Transverse colon (tissue), 4 donors: ENCODE measurements at regions not wholly inside any gene's neighbourhood (a gene's known extent, or its start where the extent isn't known, plus 50 kb on each side); places are given as distances from the start of the nearest gene placed in this dataset.

ENCODE experiments used
- DNase-seq: peaks from one replicate; pipeline ENCODE4 v3.0.0-alpha.2; 2019
- H3K27ac ChIP-seq, 4 donors: fragments of 200-600 bp; sonication (generic); 2 replicates each; pipeline ENCODE4 v1.5.1; 2016 to 2018; ENCODE audit warnings: inconsistent platforms in 4 of 4
- H3K27me3 ChIP-seq: fragments of 200-600 bp; sonication (generic); 2 replicates; pipeline ENCODE4 v1.5.1; 2017; ENCODE audit warnings: inconsistent platforms
- H3K36me3 ChIP-seq, 4 donors: fragments of 200-600 bp; sonication (generic); 2 replicates each; pipeline ENCODE4 v1.5.1; 2017 to 2019; ENCODE audit warnings: inconsistent platforms in 4 of 4
- H3K4me1 ChIP-seq, 4 donors: fragments of 200-600 bp; sonication (generic); 2 replicates each; pipeline ENCODE4 v1.5.1; 2017 to 2020; ENCODE audit warnings: inconsistent platforms in 4 of 4
- H3K4me3 ChIP-seq, 4 donors: fragments of 200-600 bp; sonication (generic); 1 replicate in 1 of 4; 2 replicates in 3 of 4; pipeline versions ENCODE4 v1.5.1 to v1.6.1; 2017 to 2019; ENCODE audit warnings: inconsistent platforms in 4 of 4
- H3K9me3 ChIP-seq, 2 donors: fragments of 200-600 bp; sonication (generic); 2 replicates each; pipeline ENCODE4 v1.5.1; 2017 to 2019; ENCODE audit warnings: inconsistent platforms in 2 of 2
- CTCF ChIP-seq, 5 experiments: fragments of 200-600 bp in 3 of 5; fragments of 450-650 bp in 2 of 5; sonication (generic) in 3 of 5; IDR thresholded peaks; 1 replicate in 2 of 5; 2 replicates in 3 of 5; pipeline ENCODE4 v1.5.1; 2016 to 2017; ENCODE audit warnings: antibody characterized with exemption in 5 of 5, inconsistent platforms in 3 of 5, mild to moderate bottlenecking in 2 of 5, moderate library complexity in 1 of 5
- EP300 ChIP-seq: sonication (generic); formaldehyde crosslinking; IDR thresholded peaks from one replicate; pipeline ENCODE4 v1.6.1; 2017; ENCODE audit warnings: antibody characterized with exemption, low read depth
- POLR2A ChIP-seq: fragments of 450-650 bp; IDR thresholded peaks from one replicate; pipeline ENCODE4 v1.6.1; 2016; ENCODE audit warnings: antibody characterized with exemption, mild to moderate bottlenecking, moderate library complexity
- POLR2AphosphoS5 ChIP-seq, 3 donors: sonication (generic); formaldehyde crosslinking; IDR thresholded peaks; one replicate each; pipeline ENCODE4 v1.6.1; 2016; ENCODE audit warnings: antibody characterized with exemption in 3 of 3
- WGBS, 2 donors: methylation state at CpG; one replicate each; pipeline ENCODE4 v1.1.5; 2018; ENCODE audit warnings: low coverage in 1 of 2; 5-methylcytosine and 5-hydroxymethylcytosine counted together
- in situ Hi-C, 4 donors: fragments of 200-750 bp; cut with MboI; loops; one replicate each; pipeline versions ENCODE4 v1.15.0 to v1.15.1; 2017; ENCODE audit warnings: low sequenced_read_pairs in 3 of 4, low pct_ligation_motif_present in 1 of 4, low pct_unique_long_range_greater_than_20kb in 1 of 4
- intact Hi-C: fragments of 100-400 bp; cut with DNase I; formaldehyde crosslinking; loops from one replicate; pipeline ENCODE4 v1.15.1; 2023; ENCODE audit warnings: low total_unique reads

DNA sequence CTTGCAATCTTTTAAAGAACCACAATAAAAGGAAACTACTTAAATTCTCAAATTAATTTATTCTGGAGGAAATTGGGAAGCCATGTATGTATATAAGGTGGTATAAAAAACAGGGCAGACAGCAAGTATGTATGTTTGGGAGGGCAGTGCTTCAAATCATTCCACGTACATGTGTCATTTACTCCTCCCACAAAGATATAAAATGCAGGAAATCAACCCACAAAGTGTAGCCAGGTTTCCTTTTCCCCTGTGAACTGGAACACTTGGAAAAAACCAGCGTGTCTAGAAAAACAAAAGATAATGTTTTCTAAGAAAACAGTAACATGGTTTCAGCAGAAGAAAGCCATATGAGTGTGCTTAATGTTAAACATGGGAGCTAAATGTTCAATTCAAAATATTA lies 156.7 kb upstream of the FAM47A start:
- no peak overlapping the region for H3K4me3 ChIP-seq
- in situ Hi-C loops: loop anchor here in 3 of 4 donors (25.0 kb wide), 2 partner anchors 826 to 851 kb away; no protein-coding TSS in a partner anchor
- WGBS, 2 donors: 29 to 33% methylated on average over 1 to 2 of the region's 2 CpGs
- H3K9me3 ChIP-seq: no peaks in the 10 kb centered on the region
- intact Hi-C loops: no loop called here
- H3K36me3 ChIP-seq: no peaks in the 10 kb centered on the region
- no peak for TF ChIP-seq EP300
- TF ChIP-seq CTCF (IDR thresholded peaks at IDR 0.05): no peak
- TF ChIP-seq POLR2AphosphoS5 (IDR thresholded peaks at IDR 0.05): no peak
- no peak for TF ChIP-seq POLR2A
- H3K4me1 ChIP-seq: no peaks in the 10 kb centered on the region
- H3K27me3 ChIP-seq: no peaks in the 10 kb centered on the region
- no peak overlapping the region for H3K27ac ChIP-seq
- DNase-seq: no peak

GRCh38 chrX:34279866-34280560 lies 147.9 kb upstream of the FAM47A start:
- no peak overlapping the region for H3K4me3 ChIP-seq
- WGBS, 2 donors: 69% methylated on average over 5 of the region's 5 CpGs; no CpG with 5 or more reads in 1 of the 2 donors
- TF ChIP-seq EP300 (no peak), CTCF (IDR thresholded peaks at IDR 0.05) (no peak), POLR2AphosphoS5 (IDR thresholded peaks at IDR 0.05) (no peak), POLR2A (no peak)
- H3K4me1 ChIP-seq: no peaks in the 10 kb centered on the region
- intact Hi-C loops: no loop called here
- no peaks in the 10 kb centered on the region for H3K27me3 ChIP-seq
- H3K27ac ChIP-seq: no peak overlapping the region
- no peaks in the 10 kb centered on the region for H3K9me3 ChIP-seq
- in situ Hi-C loops: loop anchor here in 3 of 4 donors (25.0 kb wide), 2 partner anchors 818 to 843 kb away; no protein-coding TSS in a partner anchor
- DNase-seq: no peak
- no peaks in the 10 kb centered on the region for H3K36me3 ChIP-seq

- Histone ChIP-seq H3K36me3 (no peaks in the 10 kb centered on the region), H3K27me3 (no peaks in the 10 kb centered on the region), H3K4me1 (no peaks in the 10 kb centered on the region), H3K4me3 (no peak overlapping the region), H3K9me3 (no peaks in the 10 kb centered on the region), H3K27ac (no peak overlapping the region)
- intact Hi-C loops (no loop called here), in situ Hi-C loops (loop anchor here in 3 of 4 donors (25.0 kb wide), 2 partner anchors 813 to 838 kb away; no protein-coding TSS in a partner anchor)
- no peak for DNase-seq
- TF ChIP-seq EP300 (no peak), POLR2A (no peak), POLR2AphosphoS5 (IDR thresholded peaks at IDR 0.05) (no peak), CTCF (IDR thresholded peaks at IDR 0.05) (no peak)
- WGBS, 2 donors: 0 to 30% methylated on average over 1 of the region's 1 CpG
Measured at GRCh38 chrX:34275699-34276098, 143.6 kb upstream of the FAM47A start.

- Histone ChIP-seq H3K36me3 (no peaks in the 10 kb centered on the region), H3K4me3 (no peak overlapping the region), H3K4me1 (no peaks in the 10 kb centered on the region), H3K27me3 (no peaks in the 10 kb centered on the region), H3K27ac (no peak overlapping the region), H3K9me3 (no peaks in the 10 kb centered on the region)
- no peak for DNase-seq
- in situ Hi-C loops (no loop called here), intact Hi-C loops (no loop called here)
- WGBS, 2 donors: 84% methylated on average over 2 of the region's 2 CpGs; no CpG with 5 or more reads in 1 of the 2 donors
- TF ChIP-seq CTCF (IDR thresholded peaks at IDR 0.05) (no peak), POLR2A (no peak), POLR2AphosphoS5 (IDR thresholded peaks at IDR 0.05) (no peak), EP300 (no peak)
Measured at GRCh38 chrX:34270434-34270833, 138.3 kb upstream of the FAM47A start.
